ENCODE measurements at regions not wholly inside any gene's neighbourhood (a gene's known extent, or its start where the extent isn't known, plus 50 kb on each side); places are given as distances from the start of the nearest gene placed in this dataset.

DNA sequence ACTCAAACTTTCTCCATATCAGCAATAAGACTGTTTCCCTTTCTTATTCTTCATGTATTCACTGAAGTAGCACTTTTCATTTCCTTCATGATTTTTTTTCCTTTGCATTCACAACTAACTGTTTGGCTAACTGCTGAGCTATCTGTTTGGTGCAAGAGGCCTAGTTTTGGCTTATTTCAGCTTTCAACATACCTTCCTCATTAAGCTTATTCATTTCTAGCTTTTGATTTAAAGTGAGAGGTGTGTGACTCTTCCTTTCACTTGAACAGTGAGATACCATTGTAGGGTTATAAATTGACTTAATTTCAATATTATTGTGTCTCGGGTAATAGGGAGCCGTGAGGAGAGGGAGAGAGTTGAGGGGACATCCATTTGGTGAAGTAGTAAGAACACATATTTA lies 262.0 kb upstream of the PREP start:
- H3K9me3 Mint-ChIP-seq: peaks cover 3% of the 10 kb centered on the region
- H3K36me3 Mint-ChIP-seq: no peaks in the 10 kb centered on the region
- peaks cover 2% of the 10 kb centered on the region for H3K27me3 Mint-ChIP-seq (ENCODE audit: insufficient read depth, low read depth)
- Histone ChIP-seq H4K20me1 (ENCODE audit: low read depth) (no peaks in the 10 kb centered on the region), H3K4me1 (no peaks in the 10 kb centered on the region), H3K27me3 (no peaks in the 10 kb centered on the region), H3K4me3 (no peak overlapping the region), H3K9ac (no peak overlapping the region), H3K9me3 (ENCODE audit: low read depth) (no peaks in the 10 kb centered on the region), H3K79me2 (ENCODE audit: low read depth) (no peaks in the 10 kb centered on the region), H2AFZ (replicated peaks) (no peak overlapping the region), H3K36me3 (peaks cover under 1% of the 10 kb centered on the region), H3F3A (ENCODE audit: low read depth) (no peaks in the 10 kb centered on the region), H3K27ac (no peak overlapping the region), H3K4me2 (no peak overlapping the region)
- no peak for DNase-seq (ENCODE audit: low spot score)
- H3K27ac Mint-ChIP-seq: no peak overlapping the region
- no peaks in the 10 kb centered on the region for H3K4me1 Mint-ChIP-seq
- TF ChIP-seq EZH2phosphoT487 (IDR thresholded peaks at IDR 0.05): no peak
- TF ChIP-seq, protein P1, sequence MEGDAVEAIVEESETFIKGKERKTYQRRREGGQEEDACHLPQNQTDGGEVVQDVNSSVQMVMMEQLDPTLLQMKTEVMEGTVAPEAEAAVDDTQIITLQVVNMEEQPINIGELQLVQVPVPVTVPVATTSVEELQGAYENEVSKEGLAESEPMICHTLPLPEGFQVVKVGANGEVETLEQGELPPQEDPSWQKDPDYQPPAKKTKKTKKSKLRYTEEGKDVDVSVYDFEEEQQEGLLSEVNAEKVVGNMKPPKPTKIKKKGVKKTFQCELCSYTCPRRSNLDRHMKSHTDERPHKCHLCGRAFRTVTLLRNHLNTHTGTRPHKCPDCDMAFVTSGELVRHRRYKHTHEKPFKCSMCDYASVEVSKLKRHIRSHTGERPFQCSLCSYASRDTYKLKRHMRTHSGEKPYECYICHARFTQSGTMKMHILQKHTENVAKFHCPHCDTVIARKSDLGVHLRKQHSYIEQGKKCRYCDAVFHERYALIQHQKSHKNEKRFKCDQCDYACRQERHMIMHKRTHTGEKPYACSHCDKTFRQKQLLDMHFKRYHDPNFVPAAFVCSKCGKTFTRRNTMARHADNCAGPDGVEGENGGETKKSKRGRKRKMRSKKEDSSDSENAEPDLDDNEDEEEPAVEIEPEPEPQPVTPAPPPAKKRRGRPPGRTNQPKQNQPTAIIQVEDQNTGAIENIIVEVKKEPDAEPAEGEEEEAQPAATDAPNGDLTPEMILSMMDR (IDR thresholded peaks at IDR 0.05): no peak
- TF ChIP-seq EZH2 (IDR thresholded peaks at IDR 0.05): no peak
- no peak overlapping the region for H3K4me3 Mint-ChIP-seq

DNA sequence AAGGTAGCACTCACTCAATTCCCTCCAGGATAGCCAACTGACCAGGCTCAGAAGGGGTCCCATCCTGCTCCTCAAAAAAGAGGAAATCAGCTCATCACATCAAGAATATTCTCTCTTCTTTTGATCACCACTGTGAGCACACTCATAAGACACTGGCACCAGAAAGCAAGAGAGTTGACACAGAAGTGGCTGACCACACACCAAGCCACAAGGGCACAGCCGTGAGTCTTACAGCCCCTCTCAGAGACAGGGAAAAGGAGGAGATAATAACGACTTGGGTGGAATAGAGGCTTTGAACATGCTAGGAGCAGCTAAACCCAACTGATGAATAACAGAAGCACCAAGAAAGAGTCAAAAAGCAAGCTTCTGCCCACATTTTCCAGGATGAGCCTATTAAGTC lies 249.1 kb upstream of the PREP start:
- Histone ChIP-seq H3K9ac (no peak overlapping the region), H3K4me2 (no peak overlapping the region), H3K4me3 (no peak overlapping the region), H3K79me2 (ENCODE audit: low read depth) (no peaks in the 10 kb centered on the region), H3K36me3 (no peaks in the 10 kb centered on the region), H4K20me1 (ENCODE audit: low read depth) (no peaks in the 10 kb centered on the region), H3K27me3 (no peaks in the 10 kb centered on the region), H3K9me3 (ENCODE audit: low read depth) (no peaks in the 10 kb centered on the region), H3K4me1 (peaks cover 12% of the 10 kb centered on the region), H3K27ac (no peak overlapping the region), H3F3A (ENCODE audit: low read depth) (peaks cover 5% of the 10 kb centered on the region), H2AFZ (replicated peaks) (no peak overlapping the region)
- TF ChIP-seq, protein P1 (IDR thresholded peaks at IDR 0.05): no peak
- TF ChIP-seq EZH2phosphoT487 (IDR thresholded peaks at IDR 0.05): no peak
- no peak for TF ChIP-seq EZH2 (IDR thresholded peaks at IDR 0.05)
- no peaks in the 10 kb centered on the region for H3K9me3 Mint-ChIP-seq
- peaks cover 4% of the 10 kb centered on the region for H3K4me1 Mint-ChIP-seq
- no peak overlapping the region for H3K4me3 Mint-ChIP-seq
- no peaks in the 10 kb centered on the region for H3K36me3 Mint-ChIP-seq
- H3K27me3 Mint-ChIP-seq (ENCODE audit: insufficient read depth, low read depth): peaks cover 2% of the 10 kb centered on the region
- no peak for DNase-seq (ENCODE audit: low spot score)
- H3K27ac Mint-ChIP-seq: no peak overlapping the region

DNA sequence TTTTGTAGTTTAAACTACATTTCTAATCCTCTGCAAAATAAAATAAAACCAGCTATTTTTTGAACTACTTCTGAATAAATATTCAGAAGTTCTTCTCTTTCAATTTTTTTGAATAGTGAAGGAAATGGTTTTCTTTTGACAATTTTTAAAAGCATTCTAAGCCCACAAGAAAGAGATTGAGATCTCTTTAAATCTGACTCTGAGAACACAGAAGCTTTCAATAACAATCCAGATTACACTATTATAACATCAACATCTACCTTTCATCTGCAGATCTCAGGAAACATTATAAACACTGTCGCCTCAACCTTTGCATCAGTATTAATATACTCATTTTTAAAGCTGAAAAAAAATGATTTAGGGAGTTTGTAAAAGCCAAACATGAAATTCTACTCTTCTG lies 247.5 kb upstream of the PREP start:
- peaks cover 5% of the 10 kb centered on the region for H3K27me3 Mint-ChIP-seq (ENCODE audit: insufficient read depth, low read depth)
- H3K36me3 ChIP-seq: no peaks in the 10 kb centered on the region
- H3F3A ChIP-seq (ENCODE audit: low read depth): peaks cover 5% of the 10 kb centered on the region
- no peaks in the 10 kb centered on the region for H3K9me3 ChIP-seq (ENCODE audit: low read depth)
- no peaks in the 10 kb centered on the region for H3K9me3 Mint-ChIP-seq
- no peak overlapping the region for H3K27ac ChIP-seq
- H3K4me3 Mint-ChIP-seq: no peak overlapping the region
- no peaks in the 10 kb centered on the region for H3K27me3 ChIP-seq
- H3K79me2 ChIP-seq (ENCODE audit: low read depth): no peaks in the 10 kb centered on the region
- H3K9ac ChIP-seq: no peak overlapping the region
- no peak overlapping the region for H3K27ac Mint-ChIP-seq
- TF ChIP-seq, protein P1 (IDR thresholded peaks at IDR 0.05): no peak
- TF ChIP-seq EZH2phosphoT487 (IDR thresholded peaks at IDR 0.05) (no peak), EZH2 (IDR thresholded peaks at IDR 0.05) (no peak)
- H3K4me2 ChIP-seq: no peak overlapping the region
- H3K36me3 Mint-ChIP-seq: no peaks in the 10 kb centered on the region
- peaks cover 4% of the 10 kb centered on the region for H3K4me1 Mint-ChIP-seq
- no peak for DNase-seq (ENCODE audit: low spot score)
- no peaks in the 10 kb centered on the region for H4K20me1 ChIP-seq (ENCODE audit: low read depth)
- no peak overlapping the region for H2AFZ ChIP-seq (replicated peaks)
- H3K4me3 ChIP-seq: no peak overlapping the region
- peaks cover 12% of the 10 kb centered on the region for H3K4me1 ChIP-seq

Data from neural progenitor cell (in vitro differentiated cells).